Kidney (tissue), 13 donors: ENCODE measurements at regions not wholly inside any gene's neighbourhood (a gene's known extent, or its start where the extent isn't known, plus 50 kb on each side); places are given as distances from the start of the nearest gene placed in this dataset.

ENCODE experiments used
- DNase-seq, 5 donors: peaks; one replicate each; pipeline ENCODE4 v3.0.0-alpha.2; 2013 to 2020
- FAIRE-seq: peaks from 2 replicates; lab custom pipeline; 2012; peaks lifted over from hg19 to GRCh38; lab: Jason Lieb, UNC
- H3K27ac ChIP-seq, 2 donors: one replicate each; pipeline ENCODE4 v1.7.0; 2013; ENCODE audit warnings: low read depth in 2 of 2, low read length in 2 of 2, inconsistent platforms in 1 of 2
- H3K27me3 ChIP-seq: one replicate; pipeline ENCODE4 v1.7.1; 2013; ENCODE audit warnings: low read length, inconsistent platforms; ENCODE audit not compliant: control insufficient read depth, insufficient read depth
- H3K36me3 ChIP-seq, 3 donors: one replicate each; pipeline versions ENCODE4 v1.7.0 to v1.7.1; 2013; ENCODE audit warnings: low read length in 3 of 3, control low read depth in 1 of 3, inconsistent platforms in 1 of 3; ENCODE audit not compliant: insufficient read depth in 3 of 3, control insufficient read depth in 2 of 3
- H3K4me1 ChIP-seq, 3 donors: one replicate each; pipeline versions ENCODE4 v1.7.0 to v1.7.1; 2013; ENCODE audit warnings: low read length in 3 of 3, inconsistent platforms in 1 of 3, low read depth in 1 of 3; ENCODE audit not compliant: control insufficient read depth in 2 of 3, insufficient read depth in 2 of 3
- H3K4me3 ChIP-seq, 3 donors: one replicate each; pipeline versions ENCODE4 v1.7.0 to v1.8.1; 2013; ENCODE audit warnings: low read length in 3 of 3, control low read depth in 1 of 3, inconsistent platforms in 1 of 3
- H3K9ac ChIP-seq, 3 donors: one replicate each; pipeline versions ENCODE4 v1.7.0 to v1.7.1; 2013; ENCODE audit warnings: low read length in 3 of 3, control low read depth in 1 of 3, inconsistent platforms in 1 of 3
- H3K9me3 ChIP-seq, 3 donors: one replicate each; pipeline versions ENCODE4 v1.7.0 to v1.7.1; 2013; ENCODE audit warnings: low read length in 3 of 3, control low read depth in 1 of 3, inconsistent platforms in 1 of 3; ENCODE audit not compliant: control insufficient read depth in 2 of 3, insufficient read depth in 1 of 3
- CTCF ChIP-seq: IDR thresholded peaks from 3 replicates; pipeline ENCODE4 v1.5.1; 2012; ENCODE audit warnings: mild to moderate bottlenecking, moderate library complexity, borderline replicate concordance; ENCODE audit not compliant: insufficient read depth; ENCODE audit errors: extremely low read depth
- intact Hi-C: fragments of 100-400 bp; cut with DNase I; formaldehyde crosslinking; loops from one replicate; pipeline ENCODE4 v1.11.1; 2022
- donor health status: control.
- donor health status: control.
- donor health status: control.
- donor health status: control.
- donor health status: control.
- donor health status: DM: yes; HTN: yes; CAD: no.
- donor health status: Normal renal cell carcinoma (clear cell type).

- DNase-seq (no peak), FAIRE-seq (no peak)
- Histone ChIP-seq H3K36me3 (no peaks in the 10 kb centered on the region), H3K9ac (no peak overlapping the region), H3K4me1 (no peaks in the 10 kb centered on the region), H3K27me3 (no peaks in the 10 kb centered on the region), H3K4me3 (no peak overlapping the region), H3K27ac (no peak overlapping the region), H3K9me3 (no peaks in the 10 kb centered on the region)
- no peak for TF ChIP-seq CTCF
- intact Hi-C loops = no loop called here
Observed at GRCh38 chr12:91579516-91580263, 397.1 kb upstream of the DCN start.

- H3K9me3 ChIP-seq = no peaks in the 10 kb centered on the region
- DNase-seq (peak in 2 of 5 donors; percentile 37 to 38), FAIRE-seq (peak; percentile 84)
- peak; percentile 34 for TF ChIP-seq CTCF
- no peaks in the 10 kb centered on the region for H3K4me1 ChIP-seq
- H3K9ac ChIP-seq = peak overlapping the region in 1 of 3 donors; percentile 11
- no peaks in the 10 kb centered on the region for H3K36me3 ChIP-seq
- intact Hi-C loops = no loop called here
- H3K27ac ChIP-seq = no peak overlapping the region
- no peaks in the 10 kb centered on the region for H3K27me3 ChIP-seq
- H3K4me3 ChIP-seq = peak overlapping the region; percentile 26 to 55 (median 42)
Observed at GRCh38 chr12:91577586-91578539, 395.2 kb upstream of the DCN start.

GRCh38 chr12:91576432-91576831, 393.8 kb upstream of the DCN start:
- no peaks in the 10 kb centered on the region for H3K4me1 ChIP-seq
- DNase-seq (no peak), FAIRE-seq (no peak)
- no peaks in the 10 kb centered on the region for H3K27me3 ChIP-seq
- no peak for TF ChIP-seq CTCF
- no peaks in the 10 kb centered on the region for H3K36me3 ChIP-seq
- H3K9me3 ChIP-seq = no peaks in the 10 kb centered on the region
- no peak overlapping the region for H3K4me3 ChIP-seq
- intact Hi-C loops = no loop called here
- H3K27ac ChIP-seq = no peak overlapping the region
- H3K9ac ChIP-seq = no peak overlapping the region
